ENCODE measurements at regions not wholly inside any gene's neighbourhood (a gene's known extent, or its start where the extent isn't known, plus 50 kb on each side); places are given as distances from the start of the nearest gene placed in this dataset.

GRCh38 chr2:217286833-217287232, 427.0 kb upstream of the TNP1 start:
- peaks cover 0 to 4% (median 0%) of the 10 kb centered on the region in 4 experiments for H3K27me3 ChIP-seq (replicated peaks in 1 of 4; ENCODE audit: control extremely low read depth in 1 of 4, control insufficient read depth in 3 of 4, insufficient read depth in 4 of 4, low read length in 3 of 4)
- H3K27ac ChIP-seq (ENCODE audit: low read length in 2 of 2), result no peak overlapping the region
- H3K9me3 ChIP-seq (ENCODE audit: control extremely low read depth in 1 of 3, control insufficient read depth in 2 of 3, insufficient read depth in 1 of 3, low read length in 2 of 3), result peaks cover 0 to 3% (median 0%) of the 10 kb centered on the region in 3 donors
- H3K9ac ChIP-seq (ENCODE audit: low read length), result no peak overlapping the region
- CTCF ChIA-PET, result no interaction called here
- no peak overlapping the region for H3K4me2 ChIP-seq (replicated peaks; ENCODE audit: low read depth, low read length, poor library complexity, severe bottlenecking)
- ATAC-seq (ENCODE audit: low read depth) (no peak), DNase-seq (no peak)
- no peak overlapping the region for H3K4me3 ChIP-seq (ENCODE audit: control extremely low read depth in 1 of 5, extremely low read depth in 1 of 5, insufficient read depth in 1 of 5, low read depth in 2 of 5, low read length in 4 of 5)
- no peaks in the 10 kb centered on the region for H4K20me1 ChIP-seq (ENCODE audit: control insufficient read depth, insufficient read depth, low read length, poor library complexity, severe bottlenecking)
- H3K36me3 ChIP-seq (replicated peaks in 1 of 2; ENCODE audit: control extremely low read depth in 1 of 2, control insufficient read depth in 1 of 2, extremely low read depth in 1 of 2, insufficient read depth in 2 of 2, low read length in 1 of 2), result no peaks in the 10 kb centered on the region
- H3K4me3 Mint-ChIP-seq, result no peak overlapping the region
- H3K9me3 Mint-ChIP-seq (ENCODE audit: insufficient read depth), result no peaks in the 10 kb centered on the region
- WGBS (ENCODE audit: insufficient coverage), result no CpG with 5 or more reads among the region's 2 CpGs
- H3K27ac Mint-ChIP-seq, result no peak overlapping the region
- no peak overlapping the region for H2AFZ ChIP-seq (ENCODE audit: insufficient read depth, low read depth, low read length, poor library complexity, severe bottlenecking)
- POLR2A ChIA-PET, result no interaction called here
- no peaks in the 10 kb centered on the region for H3K4me1 ChIP-seq (ENCODE audit: control insufficient read depth in 2 of 2, insufficient read depth in 2 of 2, low read length in 2 of 2)
- H3K79me2 ChIP-seq (ENCODE audit: control insufficient read depth, insufficient read depth, low read length), result no peaks in the 10 kb centered on the region
- TF ChIP-seq CTCF (IDR thresholded peaks at IDR 0.05), result no peak
- H3K27me3 Mint-ChIP-seq, result peaks cover 5% of the 10 kb centered on the region
- intact Hi-C loops (cut with micrococcal nuclease), result no loop called here
- H3K4me1 Mint-ChIP-seq, result no peaks in the 10 kb centered on the region

GRCh38 chr2:217285926-217286325, 426.1 kb upstream of the TNP1 start:
- ATAC-seq (ENCODE audit: low read depth) (no peak), DNase-seq (no peak)
- Histone ChIP-seq H3K4me2 (replicated peaks; ENCODE audit: low read depth, low read length, poor library complexity, severe bottlenecking) (no peak overlapping the region), H3K36me3 (replicated peaks in 1 of 2; ENCODE audit: control extremely low read depth in 1 of 2, control insufficient read depth in 1 of 2, extremely low read depth in 1 of 2, insufficient read depth in 2 of 2, low read length in 1 of 2) (no peaks in the 10 kb centered on the region), H3K9me3 (ENCODE audit: control extremely low read depth in 1 of 3, control insufficient read depth in 2 of 3, insufficient read depth in 1 of 3, low read length in 2 of 3) (peaks cover 0 to 3% (median 0%) of the 10 kb centered on the region in 3 donors), H3K27me3 (replicated peaks in 1 of 4; ENCODE audit: control extremely low read depth in 1 of 4, control insufficient read depth in 3 of 4, insufficient read depth in 4 of 4, low read length in 3 of 4) (no peaks in the 10 kb centered on the region), H3K4me3 (ENCODE audit: control extremely low read depth in 1 of 5, extremely low read depth in 1 of 5, insufficient read depth in 1 of 5, low read depth in 2 of 5, low read length in 4 of 5) (no peak overlapping the region), H3K27ac (ENCODE audit: low read length in 2 of 2) (no peak overlapping the region), H3K79me2 (ENCODE audit: control insufficient read depth, insufficient read depth, low read length) (no peaks in the 10 kb centered on the region), H2AFZ (ENCODE audit: insufficient read depth, low read depth, low read length, poor library complexity, severe bottlenecking) (no peak overlapping the region), H4K20me1 (ENCODE audit: control insufficient read depth, insufficient read depth, low read length, poor library complexity, severe bottlenecking) (no peaks in the 10 kb centered on the region), H3K4me1 (ENCODE audit: control insufficient read depth in 2 of 2, insufficient read depth in 2 of 2, low read length in 2 of 2) (no peaks in the 10 kb centered on the region), H3K9ac (ENCODE audit: low read length) (no peak overlapping the region)
- POLR2A ChIA-PET, result no interaction called here
- Mint-ChIP-seq H3K9me3 (ENCODE audit: insufficient read depth) (no peaks in the 10 kb centered on the region), H3K4me3 (no peak overlapping the region), H3K27me3 (peaks cover under 1% of the 10 kb centered on the region), H3K4me1 (no peaks in the 10 kb centered on the region), H3K27ac (no peak overlapping the region)
- intact Hi-C loops (cut with micrococcal nuclease), result no loop called here
- CTCF ChIA-PET, result no interaction called here
- 100% methylated on average over 1 of the region's 4 CpGs for WGBS (ENCODE audit: insufficient coverage)
- TF ChIP-seq CTCF (IDR thresholded peaks at IDR 0.05) (no peak), EZH2 (IDR thresholded peaks at IDR 0.05; ENCODE audit: borderline replicate concordance, insufficient read depth, low read depth, low read length, poor library complexity, severe bottlenecking) (no peak)
